HEK293 (cell line): ENCODE measurements at regions not wholly inside any gene's neighbourhood (a gene's known extent, or its start where the extent isn't known, plus 50 kb on each side); places are given as distances from the start of the nearest gene placed in this dataset.

Experiments
- CTCF ChIA-PET: fragments of 350-600 bp; formaldehyde crosslinking; extraction: SDS; loops from one replicate; lab custom pipeline; 2021; ENCODE audit warnings: antibody characterized with exemption; lab: Yijun Ruan, JAX
- POLR2A ChIA-PET: fragments of 300-600 bp; formaldehyde crosslinking; extraction: SDS; loops from one replicate; lab custom pipeline; 2020; ENCODE audit warnings: antibody characterized with exemption, inconsistent platforms; lab: Yijun Ruan, JAX
- H3K27ac ChIP-seq: fragments of 200-500 bp; sonication (Bioruptor generic); 2 replicates; pipeline ENCODE4 v1.5.1; 2014; ENCODE audit warnings: low read depth, low read length, control low read depth, inconsistent platforms; ENCODE audit errors: extremely low read depth
- H3K36me3 ChIP-seq, 2 experiments: fragments of 200-500 bp in 1 of 2; sonication (Bioruptor generic) in 1 of 2; 1 replicate in 1 of 2; 2 replicates in 1 of 2; pipeline ENCODE4 v1.5.1; 2014 to 2017; ENCODE audit warnings: inconsistent platforms in 2 of 2, low read length in 2 of 2; ENCODE audit not compliant: control insufficient read depth in 2 of 2, insufficient read depth in 1 of 2
- H3K4me1 ChIP-seq: fragments of 200-500 bp; sonication (Bioruptor generic); 2 replicates; pipeline ENCODE4 v1.5.1; 2014; ENCODE audit warnings: mild to moderate bottlenecking, low read length, inconsistent platforms; ENCODE audit not compliant: control insufficient read depth, insufficient read depth
- H3K4me3 ChIP-seq: 2 replicates; pipeline ENCODE4 v1.5.1; 2011; ENCODE audit warnings: low read depth, mild to moderate bottlenecking, control low read depth, low read length, moderate library complexity
- H3K9me3 ChIP-seq: fragments of 200-500 bp; sonication (Bioruptor generic); 2 replicates; pipeline ENCODE4 v1.5.1; 2014; ENCODE audit warnings: low read depth, low read length, inconsistent platforms; ENCODE audit not compliant: control insufficient read depth, insufficient read depth
- IKZF3 ChIP-seq: fragments of 450-650 bp; IDR thresholded peaks from 2 replicates; pipeline ENCODE4 v1.5.0; 2018; ENCODE audit warnings: missing biosample characterization, mild to moderate bottlenecking, missing genetic modification characterization, moderate library complexity
- KLF10 ChIP-seq: fragments of 450-650 bp; IDR thresholded peaks from 2 replicates; pipeline ENCODE4 v1.5.1; 2018; ENCODE audit warnings: missing biosample characterization, mild to moderate bottlenecking, missing genetic modification characterization
- SCRT2 ChIP-seq: fragments of 450-650 bp; formaldehyde crosslinking; IDR thresholded peaks from 2 replicates; pipeline ENCODE4 v1.5.1; 2016; ENCODE audit warnings: missing biosample characterization, missing genetic modification characterization
- SETDB1 ChIP-seq: IDR thresholded peaks from one replicate; pipeline ENCODE4 v1.6.1; 2017; ENCODE audit warnings: mild to moderate bottlenecking, low read length, moderate library complexity, mixed read lengths; ENCODE audit not compliant: insufficient read length
- ZFP3 ChIP-seq: fragments of 450-650 bp; formaldehyde crosslinking; IDR thresholded peaks from 2 replicates; pipeline ENCODE4 v1.5.1; 2016; ENCODE audit warnings: low read depth, missing biosample characterization, missing genetic modification characterization
- ZNF132 ChIP-seq: fragments of 450-650 bp; formaldehyde crosslinking; IDR thresholded peaks from 2 replicates; pipeline ENCODE4 v1.5.1; 2017; ENCODE audit warnings: missing biosample characterization, missing genetic modification characterization, borderline replicate concordance
- ZNF174 ChIP-seq: fragments of 450-650 bp; formaldehyde crosslinking; IDR thresholded peaks from 2 replicates; pipeline ENCODE4 v1.5.0; 2017; ENCODE audit warnings: missing biosample characterization, mild to moderate bottlenecking, missing genetic modification characterization
- ZNF266 ChIP-seq: fragments of 450-650 bp; formaldehyde crosslinking; IDR thresholded peaks from 2 replicates; pipeline ENCODE4 v1.5.1; 2016; ENCODE audit warnings: missing biosample characterization, missing genetic modification characterization, low read depth
- ZNF521 ChIP-seq: fragments of 450-650 bp; formaldehyde crosslinking; IDR thresholded peaks from 2 replicates; pipeline ENCODE4 v1.5.1; 2017; ENCODE audit warnings: missing biosample characterization, mild to moderate bottlenecking, missing genetic modification characterization
- ZNF558 ChIP-seq: fragments of 450-650 bp; formaldehyde crosslinking; IDR thresholded peaks from 2 replicates; pipeline ENCODE4 v1.5.1; 2016; ENCODE audit warnings: missing biosample characterization, missing genetic modification characterization
- ZNF626 ChIP-seq: fragments of 450-650 bp; sonication (Bioruptor Pico); formaldehyde crosslinking; IDR thresholded peaks from 2 replicates; pipeline ENCODE4 v1.5.1; 2018; ENCODE audit warnings: missing biosample characterization, missing genetic modification characterization, inconsistent platforms
- ZSCAN30 ChIP-seq: fragments of 450-650 bp; IDR thresholded peaks from 2 replicates; pipeline ENCODE4 v1.5.1; 2018; ENCODE audit warnings: missing biosample characterization, mild to moderate bottlenecking, missing genetic modification characterization, moderate library complexity
- TF ChIP-seq, protein P1 (sequence below): fragments of 450-650 bp; formaldehyde crosslinking; IDR thresholded peaks from 2 replicates; pipeline ENCODE4 v1.5.1; 2016; ENCODE audit warnings: missing biosample characterization, missing genetic modification characterization
- TF ChIP-seq, protein P2 (sequence below): fragments of 450-650 bp; formaldehyde crosslinking; optimal IDR thresholded peaks from 2 replicates; pipeline ENCODE3; 2016; ENCODE audit warnings: missing biosample characterization, mild to moderate bottlenecking, missing genetic modification characterization
- TF ChIP-seq, protein P3 (sequence below): fragments of 450-650 bp; formaldehyde crosslinking; IDR thresholded peaks from 2 replicates; pipeline ENCODE4 v1.5.1; 2017; ENCODE audit warnings: missing biosample characterization, missing genetic modification characterization
- TF ChIP-seq, protein P4 (sequence below): fragments of 450-650 bp; formaldehyde crosslinking; IDR thresholded peaks from 2 replicates; pipeline ENCODE4 v1.5.1; 2016; ENCODE audit warnings: missing biosample characterization, missing genetic modification characterization

DNA sequence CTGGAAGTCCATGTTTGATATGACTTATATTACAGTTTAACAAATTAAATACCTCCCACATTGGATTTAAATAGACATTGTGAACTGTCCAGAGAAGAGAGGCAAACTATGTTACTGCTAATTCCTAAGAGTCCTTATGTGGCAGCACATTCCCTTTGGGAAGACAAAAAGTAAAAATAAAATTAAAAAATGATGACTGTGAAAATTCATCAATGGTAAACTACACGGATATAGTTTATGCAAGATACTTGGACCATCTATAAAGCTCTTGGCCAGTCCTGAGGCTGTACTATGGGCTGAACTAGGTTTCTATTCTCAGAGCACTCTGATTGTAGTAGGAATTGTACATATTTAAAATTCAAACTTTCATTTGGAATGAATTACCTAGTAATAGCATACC lies 206.4 kb downstream of the LRRK2 start:
- ChIA-PET POLR2A (no interaction called here), CTCF (interaction anchor here (1.8 kb wide), 1 partner anchor 15 kb away, joined by 9 read pairs; no protein-coding TSS in a partner anchor)
- H3K36me3 ChIP-seq: no peaks in the 10 kb centered on the region
- H3K9me3 ChIP-seq: no peaks in the 10 kb centered on the region
- no peaks in the 10 kb centered on the region for H3K4me1 ChIP-seq
- no peak overlapping the region for H3K27ac ChIP-seq
- TF ChIP-seq, protein P1, sequence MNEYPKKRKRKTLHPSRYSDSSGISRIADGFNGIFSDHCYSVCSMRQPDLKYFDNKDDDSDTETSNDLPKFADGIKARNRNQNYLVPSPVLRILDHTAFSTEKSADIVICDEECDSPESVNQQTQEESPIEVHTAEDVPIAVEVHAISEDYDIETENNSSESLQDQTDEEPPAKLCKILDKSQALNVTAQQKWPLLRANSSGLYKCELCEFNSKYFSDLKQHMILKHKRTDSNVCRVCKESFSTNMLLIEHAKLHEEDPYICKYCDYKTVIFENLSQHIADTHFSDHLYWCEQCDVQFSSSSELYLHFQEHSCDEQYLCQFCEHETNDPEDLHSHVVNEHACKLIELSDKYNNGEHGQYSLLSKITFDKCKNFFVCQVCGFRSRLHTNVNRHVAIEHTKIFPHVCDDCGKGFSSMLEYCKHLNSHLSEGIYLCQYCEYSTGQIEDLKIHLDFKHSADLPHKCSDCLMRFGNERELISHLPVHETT: no peak
- no peak overlapping the region for H3K4me3 ChIP-seq

DNA sequence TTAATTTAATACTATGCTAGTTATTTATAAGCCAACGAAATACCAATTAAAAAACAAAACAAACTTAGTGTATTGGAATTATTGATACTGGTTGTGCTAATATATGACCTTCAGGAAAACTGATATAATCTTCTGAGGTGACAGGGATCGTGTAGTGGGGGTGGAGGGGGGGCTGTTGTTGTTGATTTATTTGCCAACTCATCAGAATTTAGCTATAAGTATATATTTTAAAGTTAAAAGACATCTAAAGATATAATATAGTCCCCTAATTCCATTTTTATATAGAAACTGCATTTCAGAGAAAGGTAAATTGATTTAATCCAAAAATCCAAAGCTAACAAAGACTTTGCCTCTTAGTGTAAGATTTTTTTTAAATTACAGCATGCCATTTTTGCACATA lies 210.5 kb downstream of the LRRK2 start:
- no peaks in the 10 kb centered on the region for H3K4me1 ChIP-seq
- CTCF ChIA-PET: interaction anchor here (0.6 to 0.7 kb wide), 2 partner anchors 235 to 1332 kb away, joined by 3 to 5 read pairs; no protein-coding TSS in a partner anchor
- H3K4me3 ChIP-seq: no peak overlapping the region
- H3K36me3 ChIP-seq: no peaks in the 10 kb centered on the region
- POLR2A ChIA-PET: no interaction called here
- H3K27ac ChIP-seq: no peak overlapping the region
- H3K9me3 ChIP-seq: no peaks in the 10 kb centered on the region
- TF ChIP-seq ZNF174 (tag by site-specific recombination) (no peak), SCRT2 (tag by site-specific recombination) (no peak), IKZF3 (tag by site-specific recombination) (no peak)

DNA sequence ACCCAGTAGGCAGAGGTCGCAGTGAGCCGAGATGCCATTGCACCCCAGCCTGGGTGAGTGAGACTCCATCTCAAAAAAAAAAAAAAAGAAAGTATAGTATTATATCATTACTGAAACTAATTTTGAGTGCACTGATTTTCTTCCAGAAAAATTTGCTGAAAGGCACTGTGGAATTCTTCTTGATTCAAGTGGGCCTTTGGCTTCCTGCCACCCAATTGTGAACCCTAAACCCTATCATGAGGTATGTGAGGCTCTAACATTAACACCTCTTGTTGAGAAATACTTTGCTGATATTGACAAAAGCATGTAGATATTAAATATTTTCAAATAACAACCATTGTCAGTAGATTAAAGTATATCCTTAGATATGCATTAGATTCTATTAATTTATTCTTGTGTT lies 211.2 kb downstream of the LRRK2 start:
- no peaks in the 10 kb centered on the region for H3K9me3 ChIP-seq
- POLR2A ChIA-PET: no interaction called here
- TF ChIP-seq ZNF626 (tag by site-specific recombination): no peak
- no peak for TF ChIP-seq ZFP3 (tag by site-specific recombination)
- no peak for TF ChIP-seq ZNF521
- TF ChIP-seq ZSCAN30: no peak
- no peak for TF ChIP-seq ZNF266 (tag by site-specific recombination)
- TF ChIP-seq, protein P2, sequence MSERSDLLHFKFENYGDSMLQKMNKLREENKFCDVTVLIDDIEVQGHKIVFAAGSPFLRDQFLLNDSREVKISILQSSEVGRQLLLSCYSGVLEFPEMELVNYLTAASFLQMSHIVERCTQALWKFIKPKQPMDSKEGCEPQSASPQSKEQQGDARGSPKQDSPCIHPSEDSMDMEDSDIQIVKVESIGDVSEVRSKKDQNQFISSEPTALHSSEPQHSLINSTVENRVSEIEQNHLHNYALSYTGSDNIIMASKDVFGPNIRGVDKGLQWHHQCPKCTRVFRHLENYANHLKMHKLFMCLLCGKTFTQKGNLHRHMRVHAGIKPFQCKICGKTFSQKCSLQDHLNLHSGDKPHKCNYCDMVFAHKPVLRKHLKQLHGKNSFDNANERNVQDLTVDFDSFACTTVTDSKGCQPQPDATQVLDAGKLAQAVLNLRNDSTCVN (tag by site-specific recombination): no peak
- no peak for TF ChIP-seq KLF10 (tag by site-specific recombination)
- no peak for TF ChIP-seq ZNF558 (tag by site-specific recombination)
- TF ChIP-seq, protein P3, sequence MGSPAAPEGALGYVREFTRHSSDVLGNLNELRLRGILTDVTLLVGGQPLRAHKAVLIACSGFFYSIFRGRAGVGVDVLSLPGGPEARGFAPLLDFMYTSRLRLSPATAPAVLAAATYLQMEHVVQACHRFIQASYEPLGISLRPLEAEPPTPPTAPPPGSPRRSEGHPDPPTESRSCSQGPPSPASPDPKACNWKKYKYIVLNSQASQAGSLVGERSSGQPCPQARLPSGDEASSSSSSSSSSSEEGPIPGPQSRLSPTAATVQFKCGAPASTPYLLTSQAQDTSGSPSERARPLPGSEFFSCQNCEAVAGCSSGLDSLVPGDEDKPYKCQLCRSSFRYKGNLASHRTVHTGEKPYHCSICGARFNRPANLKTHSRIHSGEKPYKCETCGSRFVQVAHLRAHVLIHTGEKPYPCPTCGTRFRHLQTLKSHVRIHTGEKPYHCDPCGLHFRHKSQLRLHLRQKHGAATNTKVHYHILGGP (tag by site-specific recombination): no peak
- no peak for TF ChIP-seq ZNF132
- no peak for TF ChIP-seq SETDB1
- no peak overlapping the region for H3K4me3 ChIP-seq
- CTCF ChIA-PET: no interaction called here
- no peak overlapping the region for H3K27ac ChIP-seq
- H3K36me3 ChIP-seq: no peaks in the 10 kb centered on the region
- no peaks in the 10 kb centered on the region for H3K4me1 ChIP-seq

DNA sequence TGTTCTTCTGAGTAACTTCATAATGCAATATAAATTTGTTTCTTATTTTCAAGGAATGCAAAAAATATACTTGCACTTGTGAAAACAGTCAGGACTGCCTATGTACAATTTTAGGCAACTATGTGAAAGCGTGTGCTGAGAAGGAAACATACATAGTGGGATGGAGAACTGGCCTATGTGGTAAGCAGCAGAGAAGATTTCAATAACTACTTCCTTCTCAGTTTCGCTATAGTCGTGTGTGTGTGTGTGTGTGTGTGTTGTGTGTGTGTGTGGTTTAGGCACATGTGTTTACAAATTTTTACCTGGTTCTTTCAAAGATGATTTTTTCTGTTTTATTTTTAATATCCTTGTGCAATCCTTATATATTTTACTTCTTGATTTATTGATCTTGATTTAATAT lies 211.8 kb downstream of the LRRK2 start:
- no peaks in the 10 kb centered on the region for H3K36me3 ChIP-seq
- H3K9me3 ChIP-seq: no peaks in the 10 kb centered on the region
- ChIA-PET POLR2A (no interaction called here), CTCF (no interaction called here)
- no peaks in the 10 kb centered on the region for H3K4me1 ChIP-seq
- no peak overlapping the region for H3K27ac ChIP-seq
- TF ChIP-seq, protein P1: no peak
- TF ChIP-seq, protein P4, sequence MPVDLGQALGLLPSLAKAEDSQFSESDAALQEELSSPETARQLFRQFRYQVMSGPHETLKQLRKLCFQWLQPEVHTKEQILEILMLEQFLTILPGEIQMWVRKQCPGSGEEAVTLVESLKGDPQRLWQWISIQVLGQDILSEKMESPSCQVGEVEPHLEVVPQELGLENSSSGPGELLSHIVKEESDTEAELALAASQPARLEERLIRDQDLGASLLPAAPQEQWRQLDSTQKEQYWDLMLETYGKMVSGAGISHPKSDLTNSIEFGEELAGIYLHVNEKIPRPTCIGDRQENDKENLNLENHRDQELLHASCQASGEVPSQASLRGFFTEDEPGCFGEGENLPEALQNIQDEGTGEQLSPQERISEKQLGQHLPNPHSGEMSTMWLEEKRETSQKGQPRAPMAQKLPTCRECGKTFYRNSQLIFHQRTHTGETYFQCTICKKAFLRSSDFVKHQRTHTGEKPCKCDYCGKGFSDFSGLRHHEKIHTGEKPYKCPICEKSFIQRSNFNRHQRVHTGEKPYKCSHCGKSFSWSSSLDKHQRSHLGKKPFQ (tag by site-specific recombination): no peak
- no peak overlapping the region for H3K4me3 ChIP-seq
